CD4-positive, alpha-beta memory T cell (primary cell): ENCODE measurements at regions not wholly inside any gene's neighbourhood (a gene's known extent, or its start where the extent isn't known, plus 50 kb on each side); places are given as distances from the start of the nearest gene placed in this dataset.

Experiments
- CTCF ChIA-PET: fragments of 350-600 bp; sonication (Branson Sonifier 250); formaldehyde crosslinking; loops from one replicate; lab custom pipeline; 2021; ENCODE audit warnings: inconsistent platforms; ENCODE audit not compliant: partially characterized antibody; lab: Charles Lee
- POLR2A ChIA-PET: fragments of 350-600 bp; sonication (Branson Sonifier 250); formaldehyde crosslinking; loops from one replicate; lab custom pipeline; 2021; ENCODE audit not compliant: partially characterized antibody; lab: Charles Lee
- DNase-seq, 5 donors: peaks; one replicate each; pipeline versions ENCODE4 v3.0.0 to v3.0.0-alpha.2; 2020 to 2022; ENCODE audit warnings: mixed read lengths in 1 of 5
- H3K27ac ChIP-seq: one replicate; pipeline ENCODE4 v1.7.0; 2013; ENCODE audit warnings: low read depth, low read length
- H3K27me3 ChIP-seq: 2 replicates; pipeline ENCODE4 v1.7.0; 2013; ENCODE audit warnings: mild to moderate bottlenecking, low read length, moderate library complexity; ENCODE audit not compliant: insufficient read depth
- H3K36me3 ChIP-seq: 2 replicates; pipeline ENCODE4 v1.7.0; 2013; ENCODE audit warnings: mild to moderate bottlenecking, low read length, moderate library complexity; ENCODE audit not compliant: insufficient read depth
- H3K4me1 ChIP-seq: 2 replicates; pipeline ENCODE4 v1.7.0; 2013; ENCODE audit warnings: mild to moderate bottlenecking, low read length, moderate library complexity; ENCODE audit not compliant: insufficient read depth
- H3K4me3 ChIP-seq, 2 donors: one replicate each; pipeline ENCODE4 v1.7.0; 2013; ENCODE audit warnings: low read length in 2 of 2, mild to moderate bottlenecking in 1 of 2
- H3K9me3 ChIP-seq, 2 donors: one replicate each; pipeline ENCODE4 v1.7.0; 2013; ENCODE audit warnings: low read length in 2 of 2, control low read depth in 1 of 2; ENCODE audit not compliant: control insufficient read depth in 1 of 2
- H3K27ac Mint-ChIP-seq, 7 donors: one replicate each; pipeline ENCODE4 v1.8.0; 2020 to 2021; ENCODE audit warnings: mixed read lengths in 7 of 7, mild to moderate bottlenecking in 6 of 7, inconsistent platforms in 3 of 7, moderate library complexity in 3 of 7
- H3K27me3 Mint-ChIP-seq, 2 donors: one replicate each; pipeline ENCODE4 v1.8.0; 2020 to 2021; ENCODE audit warnings: mixed read lengths in 2 of 2
- H3K36me3 Mint-ChIP-seq, 2 donors: one replicate each; pipeline ENCODE4 v1.8.0; 2020 to 2021; ENCODE audit warnings: mixed read lengths in 2 of 2, inconsistent platforms in 1 of 2, mild to moderate bottlenecking in 1 of 2
- H3K4me1 Mint-ChIP-seq, 4 donors: one replicate each; pipeline ENCODE4 v1.8.0; 2020 to 2021; ENCODE audit warnings: mixed read lengths in 4 of 4, mild to moderate bottlenecking in 1 of 4
- H3K4me3 Mint-ChIP-seq, 8 donors: one replicate each; pipeline ENCODE4 v1.8.0; 2020 to 2021; ENCODE audit warnings: mixed read lengths in 8 of 8, mild to moderate bottlenecking in 7 of 8, moderate library complexity in 6 of 8, inconsistent platforms in 3 of 8
- H3K9me3 Mint-ChIP-seq, 8 donors: one replicate each; pipeline ENCODE4 v1.8.0; 2020 to 2021; ENCODE audit warnings: mixed read lengths in 8 of 8, mild to moderate bottlenecking in 5 of 8, inconsistent platforms in 3 of 8, moderate library complexity in 1 of 8
- intact Hi-C: fragments of 100-400 bp; cut with micrococcal nuclease; formaldehyde crosslinking; loops from one replicate; pipeline ENCODE4 v1.15.1; 2023

DNA sequence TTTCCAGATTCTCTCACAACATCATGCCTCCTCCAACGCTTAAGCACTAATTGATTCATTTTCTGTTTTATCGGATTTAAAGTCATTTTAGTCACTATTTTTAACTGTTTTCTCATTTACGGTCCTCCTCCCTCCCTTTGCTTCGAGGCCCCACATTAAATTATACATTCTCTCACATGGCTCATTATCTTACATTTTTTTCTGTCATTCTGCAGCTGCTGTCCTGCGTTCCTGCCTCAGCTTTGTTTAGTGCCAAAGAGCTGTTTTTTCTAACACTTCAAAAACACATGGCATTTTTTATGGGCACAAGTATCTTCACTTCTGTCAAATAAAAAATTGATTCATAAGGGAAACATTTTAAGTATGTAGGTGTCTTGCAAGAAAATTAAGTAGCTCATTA, 130.1 kb upstream of the FST start:
- no peak overlapping the region for H3K27ac Mint-ChIP-seq

GRCh38 chr5:53350991-53351770, 129.2 kb upstream of the FST start:
- DNase-seq, result no peak
- Mint-ChIP-seq H3K27ac (no peak overlapping the region), H3K36me3 (no peaks in the 10 kb centered on the region), H3K4me1 (no peaks in the 10 kb centered on the region), H3K27me3 (peaks cover 5 to 7% of the 10 kb centered on the region in 2 donors), H3K4me3 (no peak overlapping the region), H3K9me3 (peaks cover 0 to 4% (median 0%) of the 10 kb centered on the region in 8 donors)
- Histone ChIP-seq H3K9me3 (no peaks in the 10 kb centered on the region), H3K27me3 (no peaks in the 10 kb centered on the region), H3K4me1 (no peaks in the 10 kb centered on the region), H3K27ac (no peak overlapping the region), H3K36me3 (no peaks in the 10 kb centered on the region), H3K4me3 (no peak overlapping the region)
- intact Hi-C loops, result no loop called here
- ChIA-PET CTCF (no interaction called here), POLR2A (no interaction called here)

More for the DNA sequence above, 130.1 kb upstream of the FST start:
- no peaks in the 10 kb centered on the region for H3K9me3 ChIP-seq
- no peaks in the 10 kb centered on the region for H3K4me1 ChIP-seq
- Mint-ChIP-seq H3K9me3 (peaks cover 0 to 4% (median 0%) of the 10 kb centered on the region in 8 donors), H3K27me3 (peaks cover 3 to 6% of the 10 kb centered on the region in 2 donors), H3K4me1 (no peaks in the 10 kb centered on the region), H3K36me3 (no peaks in the 10 kb centered on the region), H3K4me3 (no peak overlapping the region)
- CTCF ChIA-PET, result no interaction called here
- no peak overlapping the region for H3K4me3 ChIP-seq
- intact Hi-C loops, result no loop called here
- DNase-seq, result no peak
- H3K27me3 ChIP-seq, result no peaks in the 10 kb centered on the region
- H3K36me3 ChIP-seq, result no peaks in the 10 kb centered on the region
- H3K27ac ChIP-seq, result no peak overlapping the region
- POLR2A ChIA-PET, result no interaction called here

GRCh38 chr5:53355316-53355715, 125.1 kb upstream of the FST start:
- CTCF ChIA-PET, result no interaction called here
- no peaks in the 10 kb centered on the region for H3K27me3 ChIP-seq
- H3K4me3 ChIP-seq, result no peak overlapping the region
- no peaks in the 10 kb centered on the region for H3K4me1 ChIP-seq
- no peak for DNase-seq
- no peak overlapping the region for H3K27ac ChIP-seq
- POLR2A ChIA-PET, result no interaction called here
- H3K9me3 Mint-ChIP-seq, result peaks cover 0 to 10% (median under 1%) of the 10 kb centered on the region in 8 donors
- H3K4me3 Mint-ChIP-seq, result no peak overlapping the region
- no peaks in the 10 kb centered on the region for H3K9me3 ChIP-seq
- no peaks in the 10 kb centered on the region for H3K36me3 ChIP-seq
- H3K27ac Mint-ChIP-seq, result no peak overlapping the region
- no peaks in the 10 kb centered on the region for H3K36me3 Mint-ChIP-seq
- peaks cover 3 to 6% of the 10 kb centered on the region in 2 donors for H3K27me3 Mint-ChIP-seq
- no peaks in the 10 kb centered on the region for H3K4me1 Mint-ChIP-seq
- intact Hi-C loops, result no loop called here

GRCh38 chr5:53355931-53356330, 124.5 kb upstream of the FST start:
- no peaks in the 10 kb centered on the region for H3K36me3 ChIP-seq
- Mint-ChIP-seq H3K27me3 (peaks cover 3 to 4% of the 10 kb centered on the region in 2 donors), H3K27ac (no peak overlapping the region), H3K9me3 (peaks cover 0 to 10% (median 0%) of the 10 kb centered on the region in 8 donors), H3K36me3 (no peaks in the 10 kb centered on the region), H3K4me1 (no peaks in the 10 kb centered on the region), H3K4me3 (no peak overlapping the region)
- intact Hi-C loops, result no loop called here
- no peaks in the 10 kb centered on the region for H3K9me3 ChIP-seq
- no peaks in the 10 kb centered on the region for H3K4me1 ChIP-seq
- no peak overlapping the region for H3K4me3 ChIP-seq
- ChIA-PET POLR2A (no interaction called here), CTCF (no interaction called here)
- H3K27ac ChIP-seq, result no peak overlapping the region
- DNase-seq, result no peak
- no peaks in the 10 kb centered on the region for H3K27me3 ChIP-seq

DNA sequence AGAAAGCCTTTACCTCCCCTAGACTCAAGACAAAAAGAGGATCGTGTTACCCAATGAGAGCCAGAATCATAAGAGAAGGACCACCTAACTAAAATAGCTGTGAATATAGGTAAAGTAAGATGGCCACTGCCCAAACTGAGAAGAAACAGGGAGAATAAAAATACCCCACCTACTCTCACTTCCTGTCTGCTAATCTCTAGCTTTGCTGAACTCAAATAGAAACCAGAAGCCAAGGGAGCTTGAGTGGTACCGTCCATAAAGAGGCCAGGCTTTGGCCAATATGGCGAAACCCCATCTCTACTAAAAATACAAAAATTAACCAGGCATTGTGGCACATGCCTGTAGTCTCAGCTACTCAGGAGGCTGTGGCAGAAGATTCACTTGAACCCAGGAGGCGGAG, 123.0 kb upstream of the FST start:
- DNase-seq, result no peak
- no peaks in the 10 kb centered on the region for H3K36me3 ChIP-seq
- H3K27ac Mint-ChIP-seq, result no peak overlapping the region
- H3K27me3 ChIP-seq, result no peaks in the 10 kb centered on the region
- no peak overlapping the region for H3K27ac ChIP-seq
- no peaks in the 10 kb centered on the region for H3K36me3 Mint-ChIP-seq
- no peaks in the 10 kb centered on the region for H3K4me1 Mint-ChIP-seq
- CTCF ChIA-PET, result no interaction called here
- H3K4me1 ChIP-seq, result no peaks in the 10 kb centered on the region
- H3K27me3 Mint-ChIP-seq, result peaks cover 3 to 4% of the 10 kb centered on the region in 2 donors
- peaks cover 0 to 7% (median 0%) of the 10 kb centered on the region in 8 donors for H3K9me3 Mint-ChIP-seq
- H3K4me3 ChIP-seq, result no peak overlapping the region
- no peaks in the 10 kb centered on the region for H3K9me3 ChIP-seq
- intact Hi-C loops, result no loop called here
- POLR2A ChIA-PET, result no interaction called here
- no peak overlapping the region for H3K4me3 Mint-ChIP-seq

- no peak overlapping the region for H3K27ac ChIP-seq
- peaks cover 3 to 4% of the 10 kb centered on the region in 2 donors for H3K27me3 Mint-ChIP-seq
- no peaks in the 10 kb centered on the region for H3K36me3 ChIP-seq
- H3K36me3 Mint-ChIP-seq, result no peaks in the 10 kb centered on the region
- no peak overlapping the region for H3K27ac Mint-ChIP-seq
- intact Hi-C loops, result no loop called here
- H3K4me3 Mint-ChIP-seq, result no peak overlapping the region
- CTCF ChIA-PET, result no interaction called here
- H3K9me3 ChIP-seq, result no peaks in the 10 kb centered on the region
- no peak for DNase-seq
- no peaks in the 10 kb centered on the region for H3K4me1 Mint-ChIP-seq
- POLR2A ChIA-PET, result no interaction called here
- H3K4me1 ChIP-seq, result no peaks in the 10 kb centered on the region
- no peak overlapping the region for H3K4me3 ChIP-seq
- H3K9me3 Mint-ChIP-seq, result peaks cover 0 to 7% (median 0%) of the 10 kb centered on the region in 8 donors
- no peaks in the 10 kb centered on the region for H3K27me3 ChIP-seq
These were observed 121.6 kb upstream of the FST start for GRCh38 chr5:53358794-53359193.

DNA sequence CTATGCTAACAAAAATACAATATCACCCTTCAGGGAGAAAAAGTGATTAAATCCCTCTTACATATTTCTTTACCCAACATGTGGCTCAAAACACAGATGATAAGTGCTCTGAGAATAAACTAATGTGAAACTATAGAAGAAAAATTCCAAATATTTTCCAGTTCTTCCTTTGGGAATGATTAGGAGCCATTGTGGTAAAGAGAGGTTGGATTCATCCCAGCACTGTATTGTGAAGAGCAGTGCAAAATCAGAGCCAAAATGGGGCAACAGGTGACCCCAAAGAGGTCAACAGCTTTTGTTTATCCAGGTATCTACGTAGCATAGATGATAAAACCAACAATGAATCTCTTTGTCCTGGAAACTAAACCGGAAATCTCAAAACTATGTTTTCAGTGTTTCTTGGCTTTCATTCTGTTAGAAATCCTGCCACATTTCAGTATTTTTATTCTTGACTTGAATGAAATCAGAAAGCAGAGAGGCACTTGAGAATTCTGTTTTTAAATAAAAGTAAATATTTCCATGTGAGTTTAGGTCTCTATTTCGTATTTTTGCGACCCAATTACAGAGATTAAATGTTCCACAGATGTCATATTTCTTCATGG, 120.4 kb upstream of the FST start:
- Histone ChIP-seq H3K36me3 (no peaks in the 10 kb centered on the region), H3K4me3 (no peak overlapping the region), H3K27me3 (no peaks in the 10 kb centered on the region), H3K4me1 (no peaks in the 10 kb centered on the region), H3K27ac (no peak overlapping the region), H3K9me3 (no peaks in the 10 kb centered on the region)
- H3K9me3 Mint-ChIP-seq, result peaks cover 0 to 7% (median 0%) of the 10 kb centered on the region in 8 donors
- H3K27me3 Mint-ChIP-seq, result peaks cover 3 to 4% of the 10 kb centered on the region in 2 donors
- intact Hi-C loops, result no loop called here
- CTCF ChIA-PET, result no interaction called here
- no peak overlapping the region for H3K4me3 Mint-ChIP-seq
- H3K36me3 Mint-ChIP-seq, result no peaks in the 10 kb centered on the region
- no peak for DNase-seq
- no peaks in the 10 kb centered on the region for H3K4me1 Mint-ChIP-seq
- H3K27ac Mint-ChIP-seq, result no peak overlapping the region
- POLR2A ChIA-PET, result no interaction called here
